Natural killer cell (primary cell): ENCODE measurements at regions not wholly inside any gene's neighbourhood (a gene's known extent, or its start where the extent isn't known, plus 50 kb on each side); places are given as distances from the start of the nearest gene placed in this dataset.

Source experiments
- ATAC-seq, 3 donors: fragments of 150-1000 bp in 2 of 3; fragments of 200-7000 bp in 1 of 3; cut with Tn5 transposase; 1 replicate in 1 of 3; 2 replicates in 2 of 3; pipeline ENCODE4 v1.10.0; 2021; ENCODE audit warnings: mild to moderate bottlenecking in 2 of 3, moderate library complexity in 2 of 3
- DNase-seq, 2 donors: peaks; one replicate each; pipeline versions ENCODE4 v3.0.0 to v3.0.0-alpha.2; 2013 to 2021; ENCODE audit warnings: mixed read lengths in 1 of 2
- H3K27ac ChIP-seq: one replicate; pipeline ENCODE4 v1.5.1; 2013; ENCODE audit warnings: mild to moderate bottlenecking, low read length
- H3K27me3 ChIP-seq: one replicate; pipeline ENCODE4 v1.6.1; 2013; ENCODE audit warnings: low read length; ENCODE audit not compliant: control insufficient read depth, insufficient read depth
- H3K36me3 ChIP-seq: one replicate; pipeline ENCODE4 v1.6.1; 2013; ENCODE audit warnings: low read length; ENCODE audit not compliant: control insufficient read depth, insufficient read depth
- H3K4me1 ChIP-seq: one replicate; pipeline ENCODE4 v1.6.1; 2013; ENCODE audit warnings: low read length; ENCODE audit not compliant: control insufficient read depth, insufficient read depth
- H3K4me3 ChIP-seq: one replicate; pipeline ENCODE4 v1.5.1; 2013; ENCODE audit warnings: low read length
- H3K9me3 ChIP-seq: one replicate; pipeline ENCODE4 v1.6.1; 2013; ENCODE audit warnings: low read length; ENCODE audit not compliant: control insufficient read depth, insufficient read depth
- H3K27ac Mint-ChIP-seq, 2 donors: one replicate each; pipeline ENCODE4 v1.8.0; 2022; ENCODE audit warnings: mild to moderate bottlenecking in 2 of 2, mixed read lengths in 2 of 2, moderate library complexity in 1 of 2
- H3K27me3 Mint-ChIP-seq, 2 donors: one replicate each; pipeline ENCODE4 v1.8.0; 2022; ENCODE audit warnings: low read depth in 2 of 2, mixed read lengths in 2 of 2
- H3K36me3 Mint-ChIP-seq: one replicate; pipeline ENCODE4 v1.8.0; 2022; ENCODE audit warnings: mixed read lengths
- H3K4me1 Mint-ChIP-seq, 2 donors: one replicate each; pipeline ENCODE4 v1.8.0; 2022; ENCODE audit warnings: mixed read lengths in 2 of 2
- H3K4me3 Mint-ChIP-seq: one replicate; pipeline ENCODE4 v1.8.0; 2022; ENCODE audit warnings: mild to moderate bottlenecking, moderate library complexity, mixed read lengths
- H3K9me3 Mint-ChIP-seq, 2 donors: one replicate each; pipeline ENCODE4 v1.8.0; 2022; ENCODE audit warnings: mixed read lengths in 2 of 2
- CTCF ChIP-seq: fragments of 200-600 bp; IDR thresholded peaks from one replicate; pipeline ENCODE4 v1.8.0; 2022; ENCODE audit warnings: antibody characterized with exemption
- WGBS: methylation state at CpG from one replicate; pipeline ENCODE4 v1.1.7; 2013; ENCODE audit warnings: missing lambda C conversion rate; ENCODE audit not compliant: insufficient coverage; 5-methylcytosine and 5-hydroxymethylcytosine counted together
- intact Hi-C: fragments of 100-400 bp; cut with micrococcal nuclease; formaldehyde crosslinking; loops from one replicate; pipeline ENCODE4 v1.14.2; 2022

GRCh38 chr2:220051716-220052115, 424.3 kb downstream of the SLC4A3 start:
- Histone ChIP-seq H3K27ac (no peak overlapping the region), H3K27me3 (no peaks in the 10 kb centered on the region), H3K9me3 (no peaks in the 10 kb centered on the region), H3K4me1 (no peaks in the 10 kb centered on the region), H3K36me3 (no peaks in the 10 kb centered on the region), H3K4me3 (no peak overlapping the region)
- Mint-ChIP-seq H3K4me3 (no peak overlapping the region), H3K27ac (no peak overlapping the region), H3K27me3 (no peaks in the 10 kb centered on the region), H3K36me3 (no peaks in the 10 kb centered on the region), H3K4me1 (no peaks in the 10 kb centered on the region), H3K9me3 (peaks cover 3% of the 10 kb centered on the region in 2 donors)
- DNase-seq (no peak), ATAC-seq (no peak)
- WGBS: 79% methylated on average over 3 of the region's 3 CpGs
- TF ChIP-seq CTCF: no peak
- intact Hi-C loops: no loop called here

GRCh38 chr2:220053919-220054318, 426.5 kb downstream of the SLC4A3 start:
- Histone ChIP-seq H3K4me1 (no peaks in the 10 kb centered on the region), H3K27me3 (no peaks in the 10 kb centered on the region), H3K27ac (no peak overlapping the region), H3K4me3 (no peak overlapping the region), H3K9me3 (no peaks in the 10 kb centered on the region), H3K36me3 (no peaks in the 10 kb centered on the region)
- no peaks in the 10 kb centered on the region for H3K27me3 Mint-ChIP-seq
- no peaks in the 10 kb centered on the region for H3K4me1 Mint-ChIP-seq
- H3K9me3 Mint-ChIP-seq: peaks cover 3 to 4% of the 10 kb centered on the region in 2 donors
- no peak for TF ChIP-seq CTCF
- intact Hi-C loops: no loop called here
- H3K4me3 Mint-ChIP-seq: no peak overlapping the region
- no peak for ATAC-seq
- H3K27ac Mint-ChIP-seq: no peak overlapping the region
- H3K36me3 Mint-ChIP-seq: no peaks in the 10 kb centered on the region
- DNase-seq: no peak

- Histone ChIP-seq H3K27me3 (no peaks in the 10 kb centered on the region), H3K36me3 (no peaks in the 10 kb centered on the region), H3K4me3 (no peak overlapping the region), H3K27ac (no peak overlapping the region), H3K4me1 (no peaks in the 10 kb centered on the region), H3K9me3 (no peaks in the 10 kb centered on the region)
- Mint-ChIP-seq H3K9me3 (peaks cover 3 to 4% of the 10 kb centered on the region in 2 donors), H3K4me3 (no peak overlapping the region), H3K36me3 (peaks cover 5% of the 10 kb centered on the region), H3K27ac (no peak overlapping the region), H3K4me1 (no peaks in the 10 kb centered on the region), H3K27me3 (no peaks in the 10 kb centered on the region)
- DNase-seq (no peak), ATAC-seq (no peak)
- no peak for TF ChIP-seq CTCF
- WGBS: 90% methylated on average over 3 of the region's 3 CpGs
- intact Hi-C loops: no loop called here
Measured at GRCh38 chr2:220057391-220057790, 430.0 kb downstream of the SLC4A3 start.

GRCh38 chr2:220057916-220058315, 430.5 kb downstream of the SLC4A3 start:
- H3K27me3 ChIP-seq: no peaks in the 10 kb centered on the region
- peaks cover 5% of the 10 kb centered on the region for H3K36me3 Mint-ChIP-seq
- no peak for TF ChIP-seq CTCF
- H3K4me1 Mint-ChIP-seq: no peaks in the 10 kb centered on the region
- DNase-seq (no peak), ATAC-seq (no peak)
- H3K27ac ChIP-seq: no peak overlapping the region
- H3K4me1 ChIP-seq: no peaks in the 10 kb centered on the region
- intact Hi-C loops: no loop called here
- H3K4me3 Mint-ChIP-seq: no peak overlapping the region
- H3K27ac Mint-ChIP-seq: no peak overlapping the region
- peaks cover 3 to 4% of the 10 kb centered on the region in 2 donors for H3K9me3 Mint-ChIP-seq
- no peaks in the 10 kb centered on the region for H3K9me3 ChIP-seq
- H3K4me3 ChIP-seq: no peak overlapping the region
- H3K36me3 ChIP-seq: no peaks in the 10 kb centered on the region
- 86% methylated on average over 9 of the region's 9 CpGs for WGBS
- H3K27me3 Mint-ChIP-seq: no peaks in the 10 kb centered on the region
